GM19467 (cell line): ENCODE measurements at regions not wholly inside any gene's neighbourhood (a gene's known extent, or its start where the extent isn't known, plus 50 kb on each side); places are given as distances from the start of the nearest gene placed in this dataset.

Experiments
- ATAC-seq: cut with Tn5 transposase; IDR thresholded peaks from one replicate; pipeline ENCODE4 v1.9.1; 2021; ENCODE audit warnings: mild to moderate bottlenecking, moderate library complexity; ENCODE audit not compliant: unreplicated experiment

GRCh38 chr9:78781681-78782080 lies 484.8 kb downstream of the PSAT1 start:
- no peak for ATAC-seq

GRCh38 chr9:78782234-78782633 lies 485.3 kb downstream of the PSAT1 start:
- no peak for ATAC-seq

- ATAC-seq, result no peak
Measured at GRCh38 chr9:78782858-78783257, 485.9 kb downstream of the PSAT1 start.

GRCh38 chr9:78783743-78784142 lies 486.8 kb downstream of the PSAT1 start:
- peak; percentile 77 for ATAC-seq

- ATAC-seq, result no peak
Measured at GRCh38 chr9:78786794-78787193, 489.9 kb downstream of the PSAT1 start.

GRCh38 chr9:78788101-78788500 lies 491.2 kb downstream of the PSAT1 start:
- ATAC-seq, result no peak

- ATAC-seq, result no peak
Measured at GRCh38 chr9:78791779-78792178, 494.9 kb downstream of the PSAT1 start.

- ATAC-seq, result no peak
Measured at GRCh38 chr9:78792745-78793144, 495.8 kb downstream of the PSAT1 start.

- ATAC-seq, result no peak
Measured at GRCh38 chr9:78805771-78806170, 508.8 kb downstream of the PSAT1 start.

GRCh38 chr9:78806492-78807160 lies 509.7 kb downstream of the PSAT1 start:
- ATAC-seq, result no peak

- no peak for ATAC-seq
Measured at GRCh38 chr9:78807286-78807685, 510.4 kb downstream of the PSAT1 start.

GRCh38 chr9:78808048-78808447 lies 511.1 kb downstream of the PSAT1 start:
- ATAC-seq, result no peak

- no peak for ATAC-seq
Measured at GRCh38 chr9:78811622-78812276, 514.8 kb downstream of the PSAT1 start.

- ATAC-seq, result no peak
Measured at GRCh38 chr9:78812665-78813064, 515.7 kb downstream of the PSAT1 start.

GRCh38 chr9:78813602-78814180 lies 516.8 kb downstream of the PSAT1 start:
- no peak for ATAC-seq

GRCh38 chr9:78821126-78821822 lies 524.3 kb downstream of the PSAT1 start:
- ATAC-seq, result no peak

GRCh38 chr9:78826527-78826926 lies 529.6 kb downstream of the PSAT1 start:
- ATAC-seq, result no peak

- no peak for ATAC-seq
Measured at GRCh38 chr9:78828521-78828920, 531.6 kb downstream of the PSAT1 start.

GRCh38 chr9:78830301-78830700 lies 533.4 kb downstream of the PSAT1 start:
- no peak for ATAC-seq

GRCh38 chr9:78831726-78832125 lies 534.8 kb downstream of the PSAT1 start:
- ATAC-seq, result no peak

- ATAC-seq, result no peak
Measured at GRCh38 chr9:78835928-78836450, 539.1 kb downstream of the PSAT1 start.

GRCh38 chr9:78839252-78839651 lies 542.3 kb downstream of the PSAT1 start:
- ATAC-seq, result no peak
